Esophagus muscularis mucosa (tissue), 4 donors: ENCODE measurements at regions not wholly inside any gene's neighbourhood (a gene's known extent, or its start where the extent isn't known, plus 50 kb on each side); places are given as distances from the start of the nearest gene placed in this dataset.

Source experiments
- DNase-seq: peaks from one replicate; pipeline ENCODE4 v3.0.0-alpha.2; 2017; ENCODE audit errors: extremely low spot score
- H3K27ac ChIP-seq, 4 donors: fragments of 200-600 bp; sonication (generic); replicated peaks in 1 of 4; 1 replicate in 3 of 4; 2 replicates in 1 of 4; pipeline ENCODE4 v1.5.1; 2016 to 2019; ENCODE audit warnings: mild to moderate bottlenecking in 1 of 4
- H3K27me3 ChIP-seq, 4 donors: fragments of 200-600 bp; sonication (generic); one replicate each; pipeline versions ENCODE4 v1.5.1 to v1.6.0; 2016 to 2019
- H3K36me3 ChIP-seq, 4 donors: fragments of 200-600 bp; sonication (generic); one replicate each; pipeline ENCODE4 v1.5.1; 2016 to 2019
- H3K4me1 ChIP-seq, 4 donors: fragments of 200-600 bp; sonication (generic); one replicate each; pipeline ENCODE4 v1.5.1; 2016 to 2019
- H3K4me3 ChIP-seq, 4 donors: fragments of 200-600 bp; sonication (generic); 1 replicate in 2 of 4; 2 replicates in 2 of 4; pipeline ENCODE4 v1.5.1; 2016 to 2019; ENCODE audit warnings: mild to moderate bottlenecking in 4 of 4, moderate library complexity in 1 of 4
- H3K9me3 ChIP-seq, 4 donors: fragments of 200-600 bp; sonication (generic); 1 replicate in 3 of 4; 2 replicates in 1 of 4; pipeline ENCODE4 v1.5.1; 2016 to 2019
- EP300 ChIP-seq: sonication (generic); formaldehyde crosslinking; IDR thresholded peaks from one replicate; pipeline ENCODE4 v1.6.1; 2017; ENCODE audit warnings: antibody characterized with exemption
- POLR2A ChIP-seq: fragments of 450-650 bp; IDR thresholded peaks from one replicate; pipeline ENCODE4 v1.6.1; 2017; ENCODE audit warnings: antibody characterized with exemption, moderate library complexity, mild to moderate bottlenecking, low read depth
- POLR2AphosphoS5 ChIP-seq, 2 donors: sonication (generic); formaldehyde crosslinking; IDR thresholded peaks; one replicate each; pipeline ENCODE4 v1.6.1; 2017; ENCODE audit warnings: antibody characterized with exemption in 2 of 2
- WGBS: methylation state at CpG from one replicate; pipeline ENCODE4 v1.1.5; 2018; 5-methylcytosine and 5-hydroxymethylcytosine counted together
- intact Hi-C: fragments of 100-400 bp; cut with DNase I; formaldehyde crosslinking; loops from one replicate; pipeline ENCODE4 v1.15.1; 2023
- TF ChIP-seq, protein P1 (sequence below), 3 experiments: fragments of 200-600 bp in 2 of 3; fragments of 450-650 bp in 1 of 3; sonication (generic) in 2 of 3; IDR thresholded peaks; one replicate each; pipeline ENCODE4 v1.5.1; 2017 to 2019; ENCODE audit warnings: antibody characterized with exemption in 3 of 3, mild to moderate bottlenecking in 2 of 3, moderate library complexity in 1 of 3

DNA sequence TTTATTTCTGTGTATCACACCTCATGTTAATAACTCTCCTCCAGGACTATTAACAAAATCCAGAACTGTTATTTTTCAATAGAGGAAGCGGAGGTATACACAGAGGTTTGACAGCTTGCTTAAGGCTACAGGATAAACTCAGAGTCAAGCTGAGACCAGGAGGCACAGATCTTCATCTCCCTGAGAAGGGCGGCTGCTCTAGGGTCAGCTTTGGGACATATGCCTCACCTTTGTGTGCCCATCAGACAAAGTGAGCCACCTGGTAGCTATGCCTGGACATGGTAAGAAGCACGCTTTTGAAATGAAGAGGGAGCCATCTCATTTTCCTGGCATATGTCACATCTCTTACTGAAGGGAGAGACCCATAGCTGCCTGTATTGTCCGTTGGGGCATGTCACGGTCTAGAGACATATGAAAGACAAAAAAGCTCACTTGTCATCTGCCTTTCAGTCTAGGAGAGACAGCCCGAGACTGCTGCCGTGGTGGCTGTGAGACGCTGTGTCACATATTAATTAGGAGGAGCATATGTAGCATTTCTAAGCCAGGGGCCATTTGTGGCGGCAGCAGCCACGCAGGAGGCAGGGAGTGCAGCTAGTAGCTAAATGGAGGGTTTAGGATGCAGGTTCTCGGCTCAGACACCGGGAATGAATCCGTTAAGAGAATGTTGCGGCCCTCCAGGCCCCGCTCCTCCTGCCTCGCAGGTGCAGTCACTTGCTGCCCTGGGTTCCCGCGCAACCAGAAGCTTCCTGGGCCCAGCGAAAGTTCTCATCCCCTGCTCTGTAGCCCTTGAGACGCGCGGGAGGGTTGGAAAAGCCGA lies 161.3 kb upstream of the C1orf21 start:
- intact Hi-C loops, result loop anchor here (10.0 kb wide), 1 partner anchor 439 kb away; no protein-coding TSS in a partner anchor

DNA sequence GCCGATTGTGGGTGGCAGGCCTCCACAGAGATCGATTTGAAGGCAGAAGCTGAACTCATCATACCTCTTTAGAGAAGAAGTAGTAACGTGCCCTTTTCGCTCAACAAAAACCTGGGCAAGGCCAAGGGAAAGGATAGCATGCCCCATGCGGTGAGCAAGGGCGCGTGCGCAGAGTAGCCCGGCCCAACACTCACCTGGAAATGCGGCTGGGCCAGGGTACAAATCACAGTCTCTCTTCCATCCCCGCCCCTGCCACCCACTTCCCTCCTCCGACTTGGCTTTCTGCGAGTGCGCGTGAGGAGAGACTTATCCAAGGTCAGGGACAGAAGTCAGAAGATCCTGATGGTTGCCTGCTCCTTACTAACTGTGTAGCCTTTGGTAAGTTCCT lies 160.7 kb upstream of the C1orf21 start:
- Histone ChIP-seq H3K4me1 (peaks cover 0 to 10% (median 7%) of the 10 kb centered on the region in 4 donors), H3K27me3 (no peaks in the 10 kb centered on the region), H3K36me3 (no peaks in the 10 kb centered on the region), H3K9me3 (no peaks in the 10 kb centered on the region), H3K27ac (no peak overlapping the region), H3K4me3 (no peak overlapping the region)
- DNase-seq, result no peak
- intact Hi-C loops, result loop anchor here (10.0 kb wide), 1 partner anchor 439 kb away; no protein-coding TSS in a partner anchor
- TF ChIP-seq EP300 (no peak), POLR2A (no peak), POLR2AphosphoS5 (IDR thresholded peaks at IDR 0.05) (no peak)
- TF ChIP-seq, protein P1, sequence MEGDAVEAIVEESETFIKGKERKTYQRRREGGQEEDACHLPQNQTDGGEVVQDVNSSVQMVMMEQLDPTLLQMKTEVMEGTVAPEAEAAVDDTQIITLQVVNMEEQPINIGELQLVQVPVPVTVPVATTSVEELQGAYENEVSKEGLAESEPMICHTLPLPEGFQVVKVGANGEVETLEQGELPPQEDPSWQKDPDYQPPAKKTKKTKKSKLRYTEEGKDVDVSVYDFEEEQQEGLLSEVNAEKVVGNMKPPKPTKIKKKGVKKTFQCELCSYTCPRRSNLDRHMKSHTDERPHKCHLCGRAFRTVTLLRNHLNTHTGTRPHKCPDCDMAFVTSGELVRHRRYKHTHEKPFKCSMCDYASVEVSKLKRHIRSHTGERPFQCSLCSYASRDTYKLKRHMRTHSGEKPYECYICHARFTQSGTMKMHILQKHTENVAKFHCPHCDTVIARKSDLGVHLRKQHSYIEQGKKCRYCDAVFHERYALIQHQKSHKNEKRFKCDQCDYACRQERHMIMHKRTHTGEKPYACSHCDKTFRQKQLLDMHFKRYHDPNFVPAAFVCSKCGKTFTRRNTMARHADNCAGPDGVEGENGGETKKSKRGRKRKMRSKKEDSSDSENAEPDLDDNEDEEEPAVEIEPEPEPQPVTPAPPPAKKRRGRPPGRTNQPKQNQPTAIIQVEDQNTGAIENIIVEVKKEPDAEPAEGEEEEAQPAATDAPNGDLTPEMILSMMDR (IDR thresholded peaks at IDR 0.05), result no peak
- 96% methylated on average over 15 of the region's 15 CpGs for WGBS

More for the DNA sequence above, 161.3 kb upstream of the C1orf21 start:
- no peaks in the 10 kb centered on the region for H3K9me3 ChIP-seq
- TF ChIP-seq, protein P1 (IDR thresholded peaks at IDR 0.05), result no peak
- TF ChIP-seq POLR2AphosphoS5 (IDR thresholded peaks at IDR 0.05), result no peak
- no peak for TF ChIP-seq EP300
- TF ChIP-seq POLR2A, result no peak
- peaks cover 0 to 10% (median 7%) of the 10 kb centered on the region in 4 donors for H3K4me1 ChIP-seq
- WGBS, result 88% methylated on average over 19 of the region's 23 CpGs
- no peaks in the 10 kb centered on the region for H3K27me3 ChIP-seq
- no peak overlapping the region for H3K27ac ChIP-seq
- no peak overlapping the region for H3K4me3 ChIP-seq
- H3K36me3 ChIP-seq, result no peaks in the 10 kb centered on the region
- peak; percentile 64 for DNase-seq

DNA sequence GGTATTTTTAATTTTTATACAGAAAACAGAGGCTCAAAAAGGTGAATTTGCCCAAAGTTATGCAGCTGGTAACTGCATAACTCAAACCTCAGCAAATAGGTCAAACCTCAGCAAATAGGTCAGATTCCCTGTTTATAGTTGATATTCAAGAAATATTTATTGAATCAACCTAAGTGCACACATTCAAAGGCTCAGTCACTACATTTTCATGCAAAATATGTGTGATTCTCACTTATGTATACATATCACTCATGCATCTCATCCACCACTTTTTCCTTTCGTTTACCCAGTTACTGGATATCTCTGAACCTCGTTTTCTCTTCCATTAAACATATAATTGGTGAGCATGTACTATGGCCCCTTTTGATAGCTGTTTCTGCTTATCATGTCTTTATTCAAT lies 158.3 kb upstream of the C1orf21 start:
- Histone ChIP-seq H3K9me3 (no peaks in the 10 kb centered on the region), H3K27me3 (no peaks in the 10 kb centered on the region), H3K27ac (no peak overlapping the region), H3K4me1 (no peaks in the 10 kb centered on the region), H3K36me3 (no peaks in the 10 kb centered on the region), H3K4me3 (no peak overlapping the region)
- intact Hi-C loops, result loop anchor here (10.0 kb wide), 1 partner anchor 436 kb away; no protein-coding TSS in a partner anchor
- 94% methylated on average over 2 of the region's 2 CpGs for WGBS
- TF ChIP-seq EP300, result no peak
- no peak for TF ChIP-seq POLR2A
- TF ChIP-seq, protein P1 (IDR thresholded peaks at IDR 0.05), result no peak
- TF ChIP-seq POLR2AphosphoS5 (IDR thresholded peaks at IDR 0.05), result no peak
- no peak for DNase-seq

DNA sequence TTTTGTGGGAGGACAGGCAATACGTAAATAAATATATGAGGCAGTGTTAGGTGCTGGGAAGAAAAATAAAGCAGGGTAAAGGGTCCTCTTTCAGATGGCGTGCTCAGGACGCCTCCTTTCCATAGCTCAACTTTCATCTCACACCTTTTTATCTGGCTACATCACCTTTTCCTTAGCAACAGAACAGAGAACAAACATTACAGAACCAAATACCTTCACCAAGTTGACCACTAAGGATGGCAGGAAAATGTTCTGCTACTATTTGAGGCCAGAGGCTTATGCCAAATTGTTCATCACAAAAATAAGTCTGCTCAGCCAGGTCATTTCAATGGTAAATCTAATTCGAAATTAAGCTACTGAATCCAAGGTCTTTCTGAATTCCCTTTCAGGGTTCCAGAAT lies 149.2 kb upstream of the C1orf21 start:
- peaks cover 0 to 4% (median 0%) of the 10 kb centered on the region in 4 donors for H3K9me3 ChIP-seq
- no peaks in the 10 kb centered on the region for H3K36me3 ChIP-seq
- intact Hi-C loops, result no loop called here
- TF ChIP-seq, protein P1 (IDR thresholded peaks at IDR 0.05), result no peak
- TF ChIP-seq POLR2AphosphoS5 (IDR thresholded peaks at IDR 0.05) (no peak), POLR2A (no peak), EP300 (no peak)
- 56% methylated on average over 4 of the region's 4 CpGs for WGBS
- peak; percentile 12 for DNase-seq
- H3K4me3 ChIP-seq, result no peak overlapping the region
- peaks cover 6 to 12% (median 9%) of the 10 kb centered on the region in 4 donors for H3K4me1 ChIP-seq
- peak overlapping the region in 1 of 4 donors; percentile 19 for H3K27ac ChIP-seq
- no peaks in the 10 kb centered on the region for H3K27me3 ChIP-seq
